OCI-M2 (cell line): ENCODE measurements at regions not wholly inside any gene's neighbourhood (a gene's known extent, or its start where the extent isn't known, plus 50 kb on each side); places are given as distances from the start of the nearest gene placed in this dataset.
"Not testable (repeated sequence)": the region's sequence is repeated elsewhere in the genome, so short reads cannot be mapped to it uniquely, and the experiment has no call there.

Experiments
- DNase-seq: peaks from one replicate; lab custom pipeline; 2025; ENCODE audit not compliant: unreplicated experiment; lab: John Stamatoyannopoulos, UW

GRCh38 chr1:99497690-99498089 is 148.2 kb upstream of the PALMD start:
- DNase-seq, result no peak

DNA sequence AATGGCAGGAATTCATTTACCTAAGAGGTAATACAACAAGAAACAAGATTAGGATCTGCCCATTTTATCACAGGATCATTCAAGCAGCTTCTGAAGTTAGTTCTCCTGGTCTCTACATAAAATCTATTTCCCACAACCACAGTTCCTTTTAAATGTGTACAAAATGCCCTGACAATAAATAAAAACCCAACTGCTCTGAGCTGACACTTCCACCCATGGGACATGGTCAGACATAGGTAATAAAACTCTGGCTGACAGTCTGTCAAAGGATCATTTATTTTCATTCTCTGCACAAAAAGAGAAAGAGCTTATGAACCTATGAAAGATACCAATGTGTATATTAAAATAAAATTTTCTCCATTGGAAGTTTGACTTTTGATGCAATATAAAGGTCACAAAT is 145.4 kb upstream of the PALMD start:
- DNase-seq, result no peak

GRCh38 chr1:99501871-99502270 is 144.0 kb upstream of the PALMD start:
- DNase-seq, result no peak

DNA sequence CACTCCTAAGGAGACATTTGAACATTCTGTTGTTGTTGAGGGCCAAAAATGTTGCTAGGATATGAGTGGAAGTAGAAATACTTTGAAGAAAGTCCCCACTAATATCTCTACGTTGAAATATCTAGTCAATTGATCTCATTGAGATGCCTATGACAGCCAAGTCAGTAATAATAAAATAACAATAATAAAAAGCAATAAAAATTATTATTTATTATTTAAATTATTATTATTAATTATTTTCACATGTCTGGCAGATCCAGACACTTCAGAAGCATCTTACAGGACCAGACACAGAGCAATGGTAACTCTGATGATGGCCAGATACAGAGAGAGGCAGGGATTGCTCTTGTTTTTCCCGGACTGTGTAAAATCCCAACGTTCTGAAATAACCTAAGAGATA is 143.5 kb upstream of the PALMD start:
- no peak for DNase-seq

GRCh38 chr1:99503276-99503747 is 142.6 kb upstream of the PALMD start:
- DNase-seq, result no peak

GRCh38 chr1:99504287-99504686 is 141.6 kb upstream of the PALMD start:
- DNase-seq, result no peak

DNA sequence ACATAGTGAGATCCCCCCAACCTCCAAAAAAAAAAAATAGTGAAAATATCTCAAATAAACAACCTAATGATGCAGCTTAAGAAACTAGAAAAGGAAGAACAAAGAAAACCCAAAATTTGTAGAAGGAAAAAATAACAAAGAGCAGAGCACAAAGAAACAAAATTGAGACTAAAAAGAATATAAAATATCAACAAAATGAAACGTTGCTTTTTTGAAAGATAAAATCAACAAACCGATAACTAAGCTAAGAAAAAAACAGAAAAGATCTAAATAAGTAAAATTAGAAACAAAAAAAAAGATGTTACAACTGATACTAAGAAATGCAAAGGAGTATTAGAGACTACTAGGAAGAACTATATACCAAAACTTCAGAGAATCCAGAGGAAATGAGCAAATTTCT is 139.3 kb upstream of the PALMD start:
- no peak for DNase-seq

DNA sequence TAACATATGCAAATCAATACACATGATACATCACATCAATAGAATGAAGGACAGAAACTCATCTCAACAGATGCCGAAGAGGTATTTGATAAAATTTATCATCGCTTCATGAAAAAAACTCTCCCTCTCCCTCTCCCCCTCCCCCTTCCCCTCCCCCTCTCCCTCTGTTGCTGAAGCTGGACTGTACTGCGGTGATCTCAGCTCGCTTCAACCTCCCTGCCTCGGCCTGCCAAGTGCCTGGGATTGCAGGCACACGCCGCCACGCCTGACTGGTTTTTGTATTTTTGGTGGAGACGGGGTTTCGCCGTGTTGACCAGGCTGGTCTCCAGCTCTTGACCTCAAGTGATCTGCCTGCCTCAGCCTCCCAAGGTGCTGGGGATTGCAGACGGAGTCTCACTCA is 138.5 kb upstream of the PALMD start:
- DNase-seq, result not testable (repeated sequence)

DNA sequence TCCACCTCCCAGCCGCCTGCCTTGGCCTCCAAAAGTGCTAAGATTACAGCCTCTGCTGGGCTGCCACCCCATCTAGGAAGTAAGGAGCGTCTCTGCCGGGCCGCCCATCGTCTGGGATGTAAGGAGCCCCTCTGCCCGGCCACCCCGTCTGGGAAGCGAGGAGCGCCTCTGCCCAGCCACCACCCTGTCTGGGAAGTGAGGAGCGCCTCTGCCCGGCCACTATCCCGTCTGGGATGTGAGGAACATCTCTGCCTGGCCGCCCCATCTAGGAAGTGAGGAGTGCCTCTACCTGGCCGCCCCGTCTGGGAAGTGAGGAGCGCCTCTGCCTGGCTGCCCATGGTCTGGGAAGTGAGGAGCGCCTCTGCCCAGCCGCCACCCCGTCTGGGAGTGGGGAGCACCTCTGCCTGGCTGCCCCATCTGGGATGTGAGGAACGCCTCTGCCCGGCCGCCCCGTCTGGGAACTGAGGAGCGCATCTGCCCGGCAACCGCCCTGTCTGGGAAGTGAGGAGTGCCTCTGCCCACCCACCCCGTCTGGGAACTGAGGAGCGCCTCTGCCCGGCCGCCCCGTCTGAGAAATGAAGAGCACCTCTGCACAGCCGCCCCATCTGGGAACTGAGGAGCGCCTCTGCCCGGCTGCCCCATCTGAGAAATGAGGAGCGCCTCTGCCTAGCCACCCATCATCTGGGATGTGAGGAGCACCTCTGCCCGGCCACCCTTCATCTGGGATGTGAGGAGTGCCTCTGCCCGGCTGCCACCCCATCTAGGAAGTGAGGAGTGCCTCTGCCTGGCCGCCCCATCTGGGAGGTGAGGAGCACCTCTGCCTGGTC is 137.8 kb upstream of the PALMD start:
- DNase-seq, result no peak

- DNase-seq, result not testable (repeated sequence)
Measured at GRCh38 chr1:99508733-99509445, 137.0 kb upstream of the PALMD start.

DNA sequence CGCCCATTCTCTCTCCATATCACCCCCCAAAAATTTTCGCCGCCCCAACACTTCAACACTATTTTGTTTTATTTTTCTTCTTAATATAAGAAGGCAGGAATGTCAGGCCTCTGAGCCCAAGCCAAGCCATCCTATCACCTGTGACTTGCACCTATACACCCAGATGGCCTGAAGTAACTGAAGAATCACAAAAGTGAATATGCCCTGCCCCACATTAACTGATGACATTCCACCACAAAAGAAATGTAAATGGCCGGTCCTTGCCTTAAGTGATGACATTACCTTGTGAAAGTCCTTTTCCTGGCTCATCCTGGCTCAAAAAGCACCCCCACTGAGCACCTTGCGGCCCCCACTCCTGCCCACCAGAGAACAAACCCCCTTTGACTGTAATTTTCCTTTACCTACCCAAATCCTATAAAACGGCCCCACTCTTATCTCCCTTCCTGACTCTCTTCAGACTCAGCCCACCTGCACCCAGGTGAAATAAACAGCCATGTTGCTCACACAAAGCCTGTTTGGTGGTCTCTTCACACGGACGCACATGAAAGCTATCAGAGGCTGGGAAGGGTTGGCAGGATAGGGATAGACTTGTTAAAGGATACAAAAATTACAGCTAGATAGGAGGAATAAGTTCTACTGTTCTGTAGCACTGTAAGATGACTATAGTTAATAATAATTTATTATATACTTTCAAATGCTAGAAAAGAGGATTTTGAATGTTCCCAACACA is 130.9 kb upstream of the PALMD start:
- DNase-seq, result not testable (repeated sequence)

DNA sequence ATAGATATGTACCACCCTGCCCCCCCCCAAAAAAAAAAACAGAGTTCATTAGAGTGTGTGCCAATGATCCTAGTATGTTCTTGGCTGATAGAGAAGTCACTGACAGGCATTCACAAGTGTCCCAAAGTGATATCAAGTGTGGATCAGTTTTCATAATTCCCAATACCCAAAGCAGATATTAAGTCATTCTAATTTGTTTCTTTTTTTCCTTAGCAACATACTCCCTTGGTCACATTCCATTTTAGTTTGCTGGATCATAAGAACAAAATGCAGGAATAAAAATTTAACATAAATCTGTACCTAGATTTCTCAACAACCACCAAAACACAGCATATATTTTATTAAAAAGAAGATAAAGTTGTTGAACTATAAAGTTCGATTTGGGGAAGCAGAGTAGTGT is 129.8 kb upstream of the PALMD start:
- DNase-seq, result no peak

GRCh38 chr1:99520121-99520520 is 125.8 kb upstream of the PALMD start:
- no peak for DNase-seq

GRCh38 chr1:99525331-99525730 is 120.6 kb upstream of the PALMD start:
- no peak for DNase-seq

DNA sequence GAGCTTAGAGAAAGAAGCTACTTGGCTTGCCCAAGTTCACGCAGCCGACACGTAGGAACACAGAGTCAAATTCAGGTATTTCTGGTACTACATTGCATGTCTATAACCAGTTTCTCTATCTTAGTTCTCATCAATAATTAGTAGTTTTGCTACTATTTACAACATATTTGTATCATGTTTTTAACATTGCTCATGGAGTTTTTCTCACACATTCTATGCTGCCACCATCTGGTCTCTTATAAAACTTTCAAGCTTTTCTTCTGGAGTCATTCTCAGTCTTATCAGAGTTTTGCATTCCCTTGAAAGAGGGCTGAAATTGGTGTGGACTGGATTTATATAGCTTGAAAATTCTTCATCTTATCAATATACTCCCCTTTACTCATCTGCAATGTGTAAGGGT is 118.8 kb upstream of the PALMD start:
- no peak for DNase-seq

DNA sequence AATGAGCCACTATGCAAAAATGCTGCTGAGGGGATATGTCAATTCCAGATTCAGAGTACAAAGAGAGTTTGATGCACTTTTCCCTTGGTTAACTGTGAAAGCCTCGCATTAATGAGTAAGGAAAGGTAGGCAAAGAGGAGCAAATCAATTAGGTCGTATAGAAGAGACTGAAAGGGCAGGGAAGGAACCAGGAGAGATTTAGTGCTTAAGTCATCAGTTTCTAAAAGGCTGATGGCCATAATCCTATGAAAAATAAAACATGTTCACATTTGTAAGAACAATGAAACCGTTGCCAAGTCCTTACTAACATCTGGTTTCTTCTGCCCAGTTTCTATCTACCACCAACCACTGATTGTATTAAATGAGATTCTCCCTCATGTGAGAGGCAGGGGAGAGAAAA is 118.4 kb upstream of the PALMD start:
- no peak for DNase-seq

- no peak for DNase-seq
Measured at GRCh38 chr1:99529002-99529401, 116.9 kb upstream of the PALMD start.

- no peak for DNase-seq
Measured at GRCh38 chr1:99531578-99532275, 114.2 kb upstream of the PALMD start.

DNA sequence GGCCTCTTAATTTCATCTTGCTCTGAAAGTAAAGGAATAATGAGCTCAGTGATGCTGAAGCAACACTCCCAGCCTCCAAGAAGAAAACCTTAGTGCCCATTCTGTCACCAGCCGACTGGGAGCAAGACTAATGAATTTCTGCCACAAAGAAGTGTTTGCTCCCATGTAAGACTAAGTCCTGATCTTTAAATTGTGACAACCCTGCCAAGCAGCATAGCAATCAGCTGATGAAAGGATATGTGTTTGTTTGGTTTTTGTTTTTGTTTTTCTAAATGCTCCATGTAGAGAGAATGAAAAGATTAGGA is 113.7 kb upstream of the PALMD start:
- no peak for DNase-seq

DNA sequence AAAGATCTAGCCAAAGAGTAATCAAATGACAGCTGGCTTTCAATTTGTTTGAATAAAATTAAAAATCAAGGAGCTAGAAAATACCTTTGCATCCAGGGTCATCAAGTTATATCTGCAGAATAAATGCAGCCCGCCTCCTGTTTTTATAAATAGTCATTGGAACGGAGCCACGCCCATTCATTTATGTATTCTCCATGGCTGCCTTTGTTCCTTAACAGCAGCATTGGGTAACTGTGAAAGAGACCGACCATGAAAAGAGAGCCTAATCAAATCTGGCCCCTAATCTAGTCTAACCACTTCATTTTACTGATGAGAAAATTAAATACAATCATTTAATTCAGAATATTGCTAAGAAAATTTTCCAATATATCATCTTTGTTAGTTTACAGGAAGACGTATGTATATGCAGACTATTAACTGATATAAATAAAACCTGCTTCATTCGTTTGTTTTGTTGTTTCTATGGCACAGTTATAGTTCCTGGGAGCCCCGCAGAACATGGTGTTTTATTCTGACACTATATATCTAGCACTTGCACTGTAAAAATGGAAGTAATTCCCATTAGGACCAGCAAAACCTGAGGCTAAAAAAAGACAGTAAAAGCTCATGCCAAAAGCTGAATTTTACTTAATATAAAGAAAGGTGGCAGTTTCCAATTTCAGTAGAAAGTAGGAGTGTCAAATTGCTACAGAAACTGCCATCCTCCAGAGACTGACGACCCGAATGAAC is 111.8 kb upstream of the PALMD start:
- DNase-seq, result no peak

DNA sequence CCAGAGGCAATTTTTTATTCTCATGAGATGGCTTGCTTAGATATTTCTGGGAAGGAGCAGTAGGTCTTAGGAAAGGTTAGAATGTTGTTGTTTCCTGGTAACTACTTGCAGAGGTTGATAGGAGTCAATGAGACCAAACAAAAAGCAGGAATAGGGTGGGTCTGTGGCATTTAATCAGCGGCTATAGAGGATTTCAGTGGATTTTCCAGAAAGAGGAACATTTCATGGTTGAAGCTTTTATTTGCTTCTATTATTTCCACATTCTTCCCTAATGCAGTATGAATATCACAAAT is 111.3 kb upstream of the PALMD start:
- no peak for DNase-seq
